NT2/D1 (cell line): ENCODE measurements at regions not wholly inside any gene's neighbourhood (a gene's known extent, or its start where the extent isn't known, plus 50 kb on each side); places are given as distances from the start of the nearest gene placed in this dataset.

Experiments
- DNase-seq: peaks from one replicate; pipeline ENCODE4 v3.0.0-alpha.2; 2011; ENCODE audit warnings: low read depth, low spot score
- H3K27me3 ChIP-seq: 2 replicates; pipeline ENCODE4 v1.6.0; 2011; ENCODE audit warnings: mild to moderate bottlenecking; ENCODE audit not compliant: insufficient read length, insufficient read depth
- H3K36me3 ChIP-seq: 2 replicates; pipeline ENCODE4 v1.6.1; 2011; ENCODE audit warnings: mild to moderate bottlenecking, low read length, mixed read lengths; ENCODE audit not compliant: insufficient read depth, insufficient read length
- H3K4me1 ChIP-seq: 2 replicates; pipeline ENCODE4 v1.5.1; 2011; ENCODE audit not compliant: insufficient read depth, insufficient read length
- H3K4me3 ChIP-seq: 2 replicates; pipeline ENCODE4 v1.5.1; 2011; ENCODE audit warnings: low read depth; ENCODE audit not compliant: insufficient read length
- H3K9ac ChIP-seq: 2 replicates; pipeline ENCODE4 v1.6.0; 2011; ENCODE audit warnings: low read depth; ENCODE audit not compliant: insufficient read length
- H3K9me3 ChIP-seq: 2 replicates; pipeline ENCODE4 v1.5.1; 2011; ENCODE audit warnings: mild to moderate bottlenecking, low read length; ENCODE audit not compliant: insufficient read depth
- SUZ12 ChIP-seq: IDR thresholded peaks from 2 replicates; pipeline ENCODE4 v1.6.1; 2011; ENCODE audit not compliant: insufficient read length, insufficient read depth; ENCODE audit errors: extremely low read depth
- YY1 ChIP-seq: IDR thresholded peaks from 2 replicates; pipeline ENCODE4 v1.6.1; 2011; ENCODE audit not compliant: insufficient read length, insufficient read depth
- ZNF274 ChIP-seq: IDR thresholded peaks from 2 replicates; pipeline ENCODE4 v1.6.1; 2011; ENCODE audit warnings: mild to moderate bottlenecking, low read depth, low read length

- H3K4me1 ChIP-seq, result no peaks in the 10 kb centered on the region
- H3K27me3 ChIP-seq, result no peaks in the 10 kb centered on the region
- H3K9me3 ChIP-seq, result no peaks in the 10 kb centered on the region
- no peak for DNase-seq
- no peaks in the 10 kb centered on the region for H3K36me3 ChIP-seq
- H3K9ac ChIP-seq, result no peak overlapping the region
- no peak for TF ChIP-seq SUZ12
- no peak for TF ChIP-seq ZNF274
- no peak for TF ChIP-seq YY1
- no peak overlapping the region for H3K4me3 ChIP-seq
These were observed 245.2 kb downstream of the DLEU7 start for GRCh38 chr13:50598338-50598737.

GRCh38 chr13:50599046-50599445 is 244.4 kb downstream of the DLEU7 start:
- Histone ChIP-seq H3K4me3 (no peak overlapping the region), H3K27me3 (no peaks in the 10 kb centered on the region), H3K9ac (no peak overlapping the region), H3K4me1 (no peaks in the 10 kb centered on the region), H3K36me3 (no peaks in the 10 kb centered on the region), H3K9me3 (no peaks in the 10 kb centered on the region)
- TF ChIP-seq SUZ12 (no peak), YY1 (no peak), ZNF274 (no peak)
- no peak for DNase-seq

- H3K4me1 ChIP-seq, result no peaks in the 10 kb centered on the region
These were observed 243.6 kb downstream of the DLEU7 start for GRCh38 chr13:50599927-50600326.

DNA sequence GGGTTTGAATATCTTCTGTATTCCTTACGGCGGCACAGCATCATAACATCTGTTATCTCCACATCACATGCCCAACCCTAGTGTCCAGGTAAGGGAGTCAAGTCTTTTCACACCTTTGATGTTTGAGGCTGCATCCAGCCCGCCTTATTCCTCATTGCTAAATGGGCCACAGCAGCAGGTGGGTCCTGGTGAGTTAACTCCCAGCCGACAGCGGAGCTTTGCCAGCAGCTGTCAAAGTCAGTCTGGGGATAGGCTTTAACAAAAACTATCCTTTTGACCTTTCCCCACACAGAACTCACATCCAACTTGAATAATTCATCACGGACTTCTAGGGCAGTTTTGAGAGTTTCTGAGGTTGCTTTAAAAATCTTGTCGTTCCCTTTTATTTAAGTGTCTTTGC is 235.1 kb downstream of the DLEU7 start:
- no peaks in the 10 kb centered on the region for H3K4me1 ChIP-seq
- no peak for DNase-seq
- TF ChIP-seq SUZ12 (no peak), YY1 (no peak), ZNF274 (no peak)
- H3K9me3 ChIP-seq, result no peaks in the 10 kb centered on the region
- no peaks in the 10 kb centered on the region for H3K36me3 ChIP-seq
- H3K27me3 ChIP-seq, result no peaks in the 10 kb centered on the region
- no peak overlapping the region for H3K4me3 ChIP-seq
- no peak overlapping the region for H3K9ac ChIP-seq

More at GRCh38 chr13:50599927-50600326, 243.6 kb downstream of the DLEU7 start:
- Histone ChIP-seq H3K4me3 (no peak overlapping the region), H3K27me3 (no peaks in the 10 kb centered on the region), H3K36me3 (no peaks in the 10 kb centered on the region), H3K9me3 (no peaks in the 10 kb centered on the region), H3K9ac (no peak overlapping the region)
- TF ChIP-seq ZNF274 (no peak), YY1 (no peak), SUZ12 (no peak)
- no peak for DNase-seq

DNA sequence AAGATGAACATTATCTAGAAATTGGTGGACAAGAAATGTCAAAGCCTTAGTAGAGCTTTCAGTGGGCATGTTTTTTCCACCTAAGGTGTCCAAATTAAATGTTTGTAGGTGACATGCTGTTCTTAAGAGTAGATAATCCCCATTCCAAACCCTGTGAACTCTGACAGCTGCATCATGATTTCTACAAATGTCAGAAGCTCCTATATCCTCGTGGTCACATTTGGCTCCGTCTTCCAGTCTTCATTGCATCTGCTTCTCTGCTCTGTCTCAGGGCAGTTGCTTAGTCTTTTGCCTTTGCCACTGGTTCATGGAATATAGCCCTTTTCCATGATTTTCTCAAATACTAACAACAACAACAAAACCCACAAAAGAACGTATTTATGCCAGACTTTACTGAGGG is 234.5 kb downstream of the DLEU7 start:
- Histone ChIP-seq H3K9ac (no peak overlapping the region), H3K36me3 (no peaks in the 10 kb centered on the region), H3K9me3 (no peaks in the 10 kb centered on the region), H3K4me3 (no peak overlapping the region), H3K4me1 (no peaks in the 10 kb centered on the region), H3K27me3 (no peaks in the 10 kb centered on the region)
- DNase-seq, result no peak
- TF ChIP-seq ZNF274, result no peak
- no peak for TF ChIP-seq SUZ12
- no peak for TF ChIP-seq YY1

GRCh38 chr13:50610238-50610637 is 233.3 kb downstream of the DLEU7 start:
- no peaks in the 10 kb centered on the region for H3K36me3 ChIP-seq

DNA sequence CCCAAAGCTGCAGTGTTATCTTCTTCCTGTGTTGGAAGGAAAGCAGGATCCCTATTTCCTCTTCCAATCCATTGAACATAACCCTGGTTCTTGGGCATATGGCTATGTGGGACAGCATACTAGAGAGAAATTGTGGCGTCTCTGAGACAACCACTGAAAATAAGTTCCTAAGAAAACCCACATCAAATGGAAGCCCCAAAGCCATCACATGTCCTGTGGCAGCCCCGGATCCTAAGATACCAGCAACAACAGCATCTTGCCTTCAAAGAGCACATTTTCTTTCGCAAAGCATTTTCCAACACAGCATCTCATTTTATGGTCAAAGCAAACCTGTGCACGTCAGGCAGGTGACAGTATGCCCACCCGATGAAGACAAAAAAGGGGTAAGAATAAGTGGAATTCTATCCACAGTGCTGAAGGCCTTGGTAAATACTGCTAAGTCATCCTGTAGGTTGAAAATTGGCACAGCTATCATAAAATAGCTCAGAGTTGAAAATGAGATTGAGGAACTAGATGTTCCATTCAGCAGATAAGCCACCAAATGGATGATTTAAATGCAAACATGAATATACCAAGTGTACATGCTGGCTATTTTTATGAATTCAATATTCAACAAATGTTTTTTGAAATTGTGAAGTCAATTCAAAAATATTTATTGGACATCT is 232.2 kb downstream of the DLEU7 start:
- no peak for TF ChIP-seq ZNF274
- no peak for TF ChIP-seq YY1
- no peak for TF ChIP-seq SUZ12
- no peaks in the 10 kb centered on the region for H3K9me3 ChIP-seq
- H3K4me3 ChIP-seq, result no peak overlapping the region
- no peak for DNase-seq
- no peaks in the 10 kb centered on the region for H3K27me3 ChIP-seq
- H3K36me3 ChIP-seq, result no peaks in the 10 kb centered on the region
- no peaks in the 10 kb centered on the region for H3K4me1 ChIP-seq
- H3K9ac ChIP-seq, result no peak overlapping the region

More at GRCh38 chr13:50610238-50610637, 233.3 kb downstream of the DLEU7 start:
- H3K27me3 ChIP-seq, result no peaks in the 10 kb centered on the region
- no peaks in the 10 kb centered on the region for H3K4me1 ChIP-seq
- no peak for TF ChIP-seq SUZ12
- TF ChIP-seq ZNF274, result no peak
- TF ChIP-seq YY1, result no peak
- H3K9ac ChIP-seq, result no peak overlapping the region
- no peak for DNase-seq
- no peaks in the 10 kb centered on the region for H3K9me3 ChIP-seq
- H3K4me3 ChIP-seq, result no peak overlapping the region
